ENCODE measurements at regions not wholly inside any gene's neighbourhood (a gene's known extent, or its start where the extent isn't known, plus 50 kb on each side); places are given as distances from the start of the nearest gene placed in this dataset.
A peak's percentile ranks its signal among the peaks of the same experiment; 100 is the strongest.
"Not testable (repeated sequence)": the region's sequence is repeated elsewhere in the genome, so short reads cannot be mapped to it uniquely, and the experiment has no call there.

DNA sequence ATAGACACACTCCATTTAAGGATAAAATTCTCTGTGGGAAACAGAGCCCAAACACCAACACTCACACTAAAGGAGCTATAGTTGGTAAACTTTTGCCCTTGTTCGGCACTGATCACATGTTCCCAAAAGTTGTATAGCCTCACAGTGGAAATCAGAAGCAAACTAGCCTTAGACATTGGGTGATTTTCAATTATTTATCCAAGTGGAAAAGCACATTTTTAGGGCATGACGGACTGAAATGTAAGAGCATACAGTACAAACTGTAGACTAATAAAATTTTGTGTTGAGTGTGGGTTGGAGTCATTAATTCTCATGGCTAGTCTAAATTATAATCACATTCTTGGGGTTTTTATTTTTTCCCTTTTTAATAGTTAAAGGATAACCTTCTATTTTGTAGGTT lies 202.4 kb downstream of the MOXD1 start:
- DNase-seq (ENCODE audit: low read depth): peak; percentile 81

DNA sequence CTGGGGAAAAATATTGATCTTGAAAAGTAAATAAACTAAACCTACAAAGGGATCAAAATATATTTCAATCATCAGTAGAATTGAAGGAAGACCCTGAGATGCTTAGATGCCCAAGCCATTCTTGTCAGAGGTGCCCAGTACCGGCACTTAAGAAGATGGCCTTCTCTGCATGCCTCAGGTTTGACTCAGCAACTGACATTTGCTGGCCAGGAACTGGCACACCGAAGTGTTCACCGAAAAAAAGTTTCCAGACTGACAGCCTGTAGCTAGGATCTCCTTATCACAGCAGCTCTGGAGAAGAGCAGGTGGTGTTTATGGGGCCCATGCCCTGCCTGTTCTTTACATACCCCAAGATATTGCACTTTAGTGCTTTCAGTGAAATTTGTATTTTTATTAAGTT lies 203.2 kb downstream of the MOXD1 start:
- DNase-seq (ENCODE audit: low read depth): no peak

DNA sequence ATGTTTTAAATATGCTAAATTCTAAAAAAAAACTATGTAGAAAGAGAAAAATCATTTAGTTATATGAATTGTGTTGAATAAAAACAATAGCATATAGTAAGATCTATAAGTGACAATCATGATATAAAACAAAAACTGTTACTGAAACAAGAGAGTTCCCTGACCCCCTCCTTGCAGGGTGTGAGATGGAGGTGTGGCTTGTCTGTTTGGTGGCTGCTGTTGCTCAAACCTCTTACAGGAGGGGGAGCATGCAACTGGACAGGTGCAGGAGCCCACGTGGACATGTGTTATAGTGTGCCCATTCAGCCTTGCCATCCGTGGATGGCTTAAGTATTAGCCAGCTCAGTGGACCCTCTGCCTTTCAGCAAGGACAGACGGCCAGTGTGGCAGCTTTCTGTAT lies 206.7 kb downstream of the MOXD1 start:
- DNase-seq (ENCODE audit: low read depth): no peak

DNA sequence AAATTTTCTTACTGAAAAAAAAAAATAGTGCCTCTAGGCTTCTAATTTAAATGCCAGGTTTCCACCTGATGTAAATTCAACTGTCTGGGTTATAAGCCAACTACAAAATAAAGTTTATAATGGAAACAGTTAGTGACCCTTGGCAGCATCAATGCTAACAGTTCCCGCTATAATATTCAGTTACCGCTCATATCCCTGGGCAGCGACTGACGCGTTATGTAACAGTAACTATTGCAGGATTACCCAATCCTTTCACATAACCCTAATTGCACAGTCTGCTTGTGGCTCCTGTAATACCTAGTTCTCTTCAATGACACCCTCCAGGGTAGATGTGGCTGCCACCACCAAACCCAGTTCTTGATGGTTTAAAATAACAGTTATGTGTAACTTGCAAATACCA lies 208.6 kb downstream of the MOXD1 start:
- DNase-seq (ENCODE audit: low read depth): peak; percentile 63

DNA sequence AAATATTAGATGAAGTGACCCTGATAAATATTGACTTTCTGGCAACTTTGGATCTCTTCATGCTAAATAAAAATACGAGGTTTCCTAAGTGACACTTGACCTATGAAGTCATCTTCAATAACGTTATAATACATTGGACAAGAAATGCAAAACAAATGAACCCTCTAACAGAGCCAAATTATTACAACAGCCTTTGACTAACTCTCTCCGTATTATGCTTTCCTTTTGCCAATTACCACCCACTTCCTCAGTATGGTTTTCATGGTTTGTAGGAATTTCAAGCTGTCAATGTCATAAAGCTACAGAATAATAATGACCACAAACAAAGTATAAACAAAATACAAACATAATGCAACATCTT lies 210.5 kb downstream of the MOXD1 start:
- peak; percentile 85 for DNase-seq (ENCODE audit: low read depth)

DNA sequence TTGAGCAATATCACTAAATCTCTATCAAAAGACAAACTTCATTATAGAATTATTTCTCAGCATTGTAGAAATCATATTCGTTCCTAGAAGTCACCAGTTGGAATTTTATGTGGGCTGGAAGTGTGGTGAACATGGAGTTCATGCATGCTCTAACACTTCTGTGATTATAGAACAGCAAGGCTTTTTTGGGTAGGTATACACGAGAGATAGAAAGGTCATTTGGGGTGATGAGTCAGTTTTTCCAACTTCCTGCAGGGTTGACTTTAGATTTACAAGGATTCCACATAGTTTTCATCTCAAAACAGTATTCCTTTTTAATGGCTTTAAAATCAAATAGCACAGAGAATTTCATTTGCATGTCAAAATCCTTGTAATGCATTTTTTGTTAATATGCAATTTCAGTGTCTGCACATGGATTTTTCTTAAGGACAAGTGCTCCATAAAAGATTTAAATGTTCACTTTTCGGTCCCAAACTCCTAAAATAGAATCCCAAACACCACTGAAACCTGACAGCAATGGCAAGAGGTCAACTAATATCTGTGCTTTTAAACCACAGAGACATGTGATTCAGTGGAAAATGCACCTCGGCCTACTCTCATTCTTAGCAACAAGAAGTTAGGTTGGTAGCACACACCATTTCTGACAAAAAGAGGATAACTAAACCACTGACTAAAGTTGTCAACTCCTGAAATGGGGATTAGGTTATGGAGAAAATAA lies 211.0 kb downstream of the MOXD1 start:
- peak; percentile 25 for DNase-seq (ENCODE audit: low read depth)

DNA sequence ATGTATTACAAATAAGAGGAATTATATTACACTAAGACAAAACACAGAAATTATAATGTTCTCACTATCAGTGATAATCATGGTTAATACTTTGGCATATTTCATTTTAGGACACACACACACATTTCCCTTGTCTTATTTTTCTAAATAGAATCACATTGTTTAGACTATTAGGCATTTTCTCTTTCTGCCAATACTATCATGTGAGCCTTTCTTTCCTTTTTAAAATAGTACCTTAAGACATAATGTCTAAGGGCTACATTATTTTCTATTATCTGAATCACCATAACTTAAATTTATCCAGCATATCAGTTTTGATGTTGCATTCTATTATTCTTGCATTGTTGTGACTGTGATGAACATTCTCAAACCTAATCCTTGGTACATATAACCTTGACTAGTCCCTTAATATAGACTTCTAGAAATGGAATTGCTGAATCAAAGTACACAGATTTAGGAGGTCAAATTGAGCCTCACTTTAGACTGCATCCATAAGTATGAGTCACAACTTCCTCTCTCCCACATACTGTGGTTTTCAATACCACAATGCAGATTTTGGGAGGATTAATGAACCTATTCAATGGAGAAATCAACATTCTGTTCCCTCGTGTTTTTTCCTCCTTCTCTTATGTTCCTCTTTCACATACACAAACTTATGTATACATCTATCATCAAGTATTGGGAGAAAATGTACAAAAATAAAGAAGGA lies 212.6 kb downstream of the MOXD1 start:
- DNase-seq (ENCODE audit: low read depth): peak; percentile 73

DNA sequence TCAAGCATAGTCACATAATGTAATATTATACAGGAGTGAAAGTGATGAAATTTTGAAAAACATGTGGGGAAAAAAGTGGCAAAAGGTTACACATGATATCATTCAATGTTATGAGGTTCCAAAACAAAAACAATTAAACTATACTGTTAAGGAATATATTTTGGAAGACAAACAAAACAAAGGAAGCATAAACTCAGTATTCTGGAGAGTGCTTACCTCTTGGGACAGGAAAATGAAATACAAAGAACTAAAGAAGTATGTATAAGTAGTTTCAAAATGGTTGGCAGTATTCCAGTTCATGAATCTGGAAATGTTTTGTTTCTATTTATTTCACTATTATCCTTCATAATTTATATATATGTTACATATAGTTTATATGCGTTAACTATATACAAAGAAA lies 213.5 kb downstream of the MOXD1 start:
- no peak for DNase-seq (ENCODE audit: low read depth)

DNA sequence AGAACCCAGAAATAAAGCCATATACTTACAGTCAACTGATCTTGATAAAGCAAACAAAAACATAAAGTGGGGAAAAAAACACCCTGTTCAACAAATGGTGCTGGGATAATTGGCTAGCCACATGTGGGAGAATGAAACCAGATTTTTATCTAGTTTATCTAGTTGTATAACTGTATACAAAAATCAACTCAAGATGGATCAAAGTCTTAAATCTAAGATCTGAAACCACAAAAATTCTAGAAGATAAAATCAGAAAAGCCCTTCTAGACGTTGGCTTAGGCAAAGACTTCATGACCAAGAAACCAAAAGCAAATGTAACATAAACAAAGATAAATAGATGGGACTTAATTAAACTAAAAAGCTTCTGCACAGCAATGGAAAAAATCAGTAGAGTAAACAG lies 216.3 kb downstream of the MOXD1 start:
- not testable (repeated sequence) for DNase-seq (ENCODE audit: low read depth)

DNA sequence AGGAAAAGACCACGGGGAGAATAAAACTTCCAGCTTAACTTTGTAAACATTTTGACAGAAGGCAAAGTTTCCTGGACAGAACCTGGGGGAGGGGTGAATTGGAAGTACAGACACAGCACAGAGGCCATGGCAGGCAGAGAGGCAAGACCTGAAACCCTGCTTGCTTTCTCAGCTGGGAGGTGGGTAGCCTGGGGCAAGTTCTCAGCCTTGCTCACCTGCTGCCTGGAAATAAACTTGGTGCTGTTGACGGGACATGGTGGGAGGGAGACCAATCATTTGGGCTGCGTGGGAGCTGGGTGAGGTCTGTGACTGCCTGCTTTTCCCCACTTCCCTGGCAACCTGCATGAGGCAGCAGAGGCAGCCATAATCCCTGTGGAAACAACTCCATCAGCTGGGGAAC lies 221.3 kb downstream of the MOXD1 start:
- no peak for DNase-seq (ENCODE audit: low read depth)

DNA sequence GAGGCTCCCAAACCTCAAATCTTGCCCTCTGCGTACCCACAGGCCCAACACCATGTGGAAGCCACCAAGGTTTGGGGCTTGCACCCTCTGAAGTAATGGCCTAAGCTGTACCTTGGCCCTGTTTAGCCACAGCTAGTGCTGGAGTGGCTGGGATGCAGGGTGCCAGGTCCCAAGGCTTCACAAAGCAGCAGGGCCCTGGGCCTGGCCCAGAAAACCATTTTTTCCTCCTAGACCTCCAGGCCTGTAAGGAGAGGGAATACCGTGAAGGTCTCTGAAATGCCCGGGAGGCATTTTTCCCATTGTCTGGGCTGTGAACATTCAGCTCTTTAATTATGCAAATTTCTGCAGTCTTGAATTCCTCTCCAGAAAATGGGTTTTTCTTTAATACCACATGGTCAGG lies 223.7 kb upstream of the CCN2 start:
- DNase-seq (ENCODE audit: low read depth): no peak

DNA sequence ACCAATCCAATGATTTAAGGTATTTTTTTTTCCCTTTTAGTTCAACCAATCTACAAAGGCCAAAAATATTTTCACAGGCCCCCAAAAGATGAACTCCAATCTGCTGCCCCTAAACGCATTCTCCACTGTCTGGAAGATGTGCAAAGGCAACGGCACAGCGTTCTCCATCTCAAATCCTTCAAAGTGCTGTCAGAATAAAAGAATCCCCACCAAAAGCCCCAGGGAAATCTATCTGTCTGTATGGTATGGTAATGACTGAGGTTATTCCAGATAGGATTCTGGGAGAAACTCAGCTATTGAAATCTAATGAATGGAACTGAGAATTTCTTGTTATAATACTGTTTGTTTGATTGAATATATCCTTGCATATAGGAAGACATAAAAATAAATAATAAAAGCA lies 217.8 kb upstream of the CCN2 start:
- DNase-seq (ENCODE audit: low read depth): no peak

DNA sequence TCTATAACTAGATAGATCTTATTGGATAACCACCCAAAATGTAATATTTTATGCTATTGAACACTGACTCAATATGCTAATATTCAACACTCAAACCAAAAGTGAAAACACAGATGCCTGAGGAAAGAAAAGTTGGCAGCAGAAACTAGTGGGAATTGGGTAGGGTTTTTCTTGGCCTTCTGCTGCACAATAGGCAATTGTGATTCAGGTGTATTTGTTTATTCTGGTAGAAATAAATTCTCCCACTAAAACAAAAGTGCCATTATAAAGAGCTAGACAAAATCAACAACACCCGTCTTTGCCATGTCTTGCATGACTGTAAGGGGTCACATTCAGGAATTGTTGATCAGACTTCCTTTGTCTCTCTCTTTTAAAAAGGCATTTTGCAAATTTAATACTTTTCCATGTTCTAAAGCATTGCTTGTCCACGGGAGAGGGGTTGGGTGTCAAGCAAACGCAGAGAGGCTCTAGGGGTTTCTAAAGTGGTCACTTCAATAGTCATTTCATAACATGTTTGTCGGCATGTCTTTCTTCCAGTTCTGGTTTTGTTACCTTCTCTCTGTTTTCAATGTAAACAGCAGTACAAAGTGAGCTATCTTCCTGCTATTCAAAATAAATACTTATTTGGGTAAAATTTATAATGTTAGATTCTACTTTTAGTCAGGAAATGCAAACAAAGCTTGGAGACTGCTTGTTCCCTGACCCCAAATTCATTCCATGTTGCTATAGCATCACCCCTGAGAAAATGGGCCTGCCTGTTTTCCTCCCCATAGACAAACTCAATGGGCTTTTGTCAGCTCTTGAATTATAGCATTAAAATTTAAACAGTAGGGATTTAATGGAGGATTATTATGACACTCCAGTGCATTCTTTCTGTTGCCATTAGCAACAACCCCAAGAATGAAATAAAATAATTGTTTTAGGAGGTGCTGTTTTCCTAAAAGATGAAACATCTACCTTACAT lies 217.0 kb upstream of the CCN2 start:
- DNase-seq (ENCODE audit: low read depth): no peak

DNA sequence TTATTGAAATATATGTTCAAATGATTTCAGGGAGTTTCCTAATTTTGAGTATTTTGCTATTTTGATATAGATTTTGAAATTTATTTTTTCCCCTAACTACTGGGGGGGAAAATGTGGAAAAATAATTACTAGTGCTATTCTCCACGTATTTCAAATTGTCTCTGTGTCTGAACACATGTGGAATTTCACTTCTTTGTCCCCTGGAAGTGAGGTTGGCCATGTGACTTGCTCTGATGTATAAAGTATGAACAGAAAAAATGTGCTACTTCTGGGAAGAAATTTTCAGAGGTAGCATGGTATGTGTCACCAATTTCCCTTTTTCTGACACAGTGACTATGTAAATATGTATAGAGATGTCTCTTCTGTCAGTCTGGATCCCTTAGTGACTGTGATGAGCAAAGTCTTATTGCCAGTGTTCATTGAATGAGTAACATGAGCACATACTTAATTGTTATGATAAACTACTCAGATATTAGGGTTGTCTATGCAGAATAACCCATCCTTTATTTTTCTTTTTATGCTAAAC lies 215.4 kb upstream of the CCN2 start:
- no peak for DNase-seq (ENCODE audit: low read depth)

DNA sequence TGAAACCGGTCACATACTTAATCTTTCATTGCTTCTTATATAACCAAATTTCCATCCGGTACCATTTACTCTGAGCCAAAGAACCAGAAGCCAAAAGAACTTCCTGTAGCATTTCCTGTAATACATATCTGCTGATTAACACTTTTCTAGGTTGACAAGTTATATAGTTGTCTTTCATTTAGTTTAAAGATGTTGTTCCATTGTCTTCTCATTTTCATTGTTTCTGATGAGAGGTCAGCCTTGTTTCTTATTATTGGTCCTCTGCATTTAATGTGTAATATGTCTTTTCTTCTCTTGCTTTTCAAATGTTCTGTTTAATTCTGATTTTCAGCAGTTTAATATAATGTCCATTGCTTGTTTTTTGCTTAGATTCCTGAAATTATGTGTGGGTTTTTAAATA lies 214.5 kb upstream of the CCN2 start:
- no peak for DNase-seq (ENCODE audit: low read depth)

DNA sequence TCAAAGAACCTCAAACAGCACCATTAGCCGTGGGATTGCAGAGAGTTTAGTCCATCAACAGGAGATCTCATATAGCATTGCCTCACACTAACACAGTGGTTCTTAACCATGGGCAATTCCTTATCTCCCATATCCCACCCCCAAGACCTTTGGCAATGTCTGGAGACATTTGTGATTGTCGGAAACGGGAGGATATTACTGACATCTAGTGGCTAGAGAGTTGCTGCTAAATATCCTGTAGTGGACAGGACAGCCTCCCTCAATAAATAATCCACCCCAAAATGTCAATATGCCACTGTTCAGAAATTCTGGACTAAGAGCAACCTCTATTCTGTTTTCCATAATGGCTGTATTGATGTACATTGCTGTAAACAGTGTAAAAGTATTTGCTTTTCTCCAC lies 210.1 kb upstream of the CCN2 start:
- DNase-seq (ENCODE audit: low read depth): peak; percentile 38

DNA sequence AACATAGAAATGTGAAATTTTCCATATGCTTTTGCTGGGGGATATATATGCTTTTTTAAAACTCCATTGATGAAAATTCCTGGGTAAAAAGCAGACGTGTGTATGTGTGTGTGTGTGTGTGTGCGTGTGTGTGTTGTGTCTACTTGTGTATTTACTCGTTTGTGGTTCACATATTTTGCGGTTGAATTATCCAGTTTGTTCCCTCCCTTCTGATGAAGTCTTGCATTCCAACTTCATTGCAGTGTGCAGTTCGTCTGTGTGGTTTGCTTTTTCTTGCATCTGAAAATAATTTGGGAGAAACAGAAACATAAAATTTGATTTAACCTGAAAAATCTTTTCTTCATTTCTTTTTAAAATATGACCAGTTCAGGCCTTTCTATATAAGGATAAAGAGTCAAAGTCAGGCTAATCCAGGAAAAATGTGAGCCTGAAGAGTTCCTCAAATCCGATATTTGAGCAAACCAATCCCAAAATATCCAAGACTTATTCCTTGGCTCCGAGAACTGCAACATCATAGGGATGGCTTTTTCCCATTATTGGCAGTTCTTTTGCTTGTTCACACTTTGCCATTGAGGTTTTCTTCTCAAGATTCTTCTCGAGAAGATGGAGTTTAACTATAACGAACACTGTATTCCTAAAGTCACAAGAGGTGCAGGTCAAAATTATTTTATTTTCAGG lies 202.2 kb upstream of the CCN2 start:
- DNase-seq (ENCODE audit: low read depth): peak; percentile 87

DNA sequence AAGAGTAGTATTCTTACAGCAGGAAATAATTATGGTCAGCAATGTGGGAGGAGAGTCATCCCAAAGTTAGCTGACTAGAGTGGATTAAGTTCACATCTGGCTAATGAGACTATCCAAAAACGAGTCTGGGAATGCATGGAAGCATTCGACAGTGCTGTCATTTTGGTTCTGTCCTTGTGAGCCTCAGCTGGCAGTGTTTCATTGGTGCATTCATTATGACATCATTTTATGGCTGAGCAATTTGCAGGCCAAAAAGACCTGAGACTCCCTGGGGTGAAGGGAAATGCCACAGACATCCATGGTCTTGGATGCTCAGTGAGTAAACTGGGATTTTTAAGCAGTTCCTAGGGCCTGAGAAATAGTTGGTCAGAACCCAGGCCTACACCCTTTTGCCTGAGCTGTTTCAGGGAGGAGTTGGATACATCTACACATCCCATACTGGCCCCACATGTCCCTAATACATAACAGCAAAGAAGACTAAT lies 196.4 kb upstream of the CCN2 start:
- peak; percentile 96 for DNase-seq (ENCODE audit: low read depth)

DNA sequence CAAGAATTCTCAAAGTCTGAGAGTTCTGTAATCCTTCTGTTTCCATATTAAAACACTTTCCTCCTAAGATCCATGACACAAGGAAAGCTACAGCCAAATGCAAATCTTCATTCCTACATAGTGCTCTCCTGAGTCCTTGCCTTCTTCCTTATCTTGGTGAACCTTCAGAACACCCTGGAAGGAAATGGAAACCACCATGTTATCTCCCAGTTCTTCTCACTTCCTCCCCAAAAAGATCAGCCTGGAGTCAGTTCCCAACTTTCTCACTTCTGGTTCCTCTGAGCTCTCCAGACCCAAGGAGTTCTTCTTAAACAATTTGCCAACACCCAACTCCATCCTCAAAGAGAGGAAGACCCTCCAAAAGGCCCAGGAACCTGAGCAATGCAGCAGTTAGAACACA lies 193.3 kb upstream of the CCN2 start:
- DNase-seq (ENCODE audit: low read depth): no peak

DNA sequence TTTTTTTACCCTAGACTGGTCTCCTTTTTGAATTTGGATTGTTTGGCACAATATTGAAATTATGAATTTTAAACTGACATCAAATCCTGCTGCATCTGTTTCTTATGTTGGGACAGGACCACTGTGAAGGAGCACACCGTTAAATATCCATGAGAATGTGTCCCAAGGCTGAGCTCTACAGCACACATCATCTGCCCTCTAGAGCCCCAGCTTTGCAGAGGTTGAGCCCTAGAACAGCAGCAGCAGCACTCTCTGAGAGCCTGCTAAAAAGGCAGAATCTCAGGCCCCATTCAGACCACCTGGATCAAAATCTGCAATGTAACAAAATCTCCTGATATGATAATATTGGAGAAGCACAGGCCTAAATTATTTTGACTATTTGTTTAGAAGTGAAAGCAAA lies 192.1 kb upstream of the CCN2 start:
- DNase-seq (ENCODE audit: low read depth): no peak

DNA sequence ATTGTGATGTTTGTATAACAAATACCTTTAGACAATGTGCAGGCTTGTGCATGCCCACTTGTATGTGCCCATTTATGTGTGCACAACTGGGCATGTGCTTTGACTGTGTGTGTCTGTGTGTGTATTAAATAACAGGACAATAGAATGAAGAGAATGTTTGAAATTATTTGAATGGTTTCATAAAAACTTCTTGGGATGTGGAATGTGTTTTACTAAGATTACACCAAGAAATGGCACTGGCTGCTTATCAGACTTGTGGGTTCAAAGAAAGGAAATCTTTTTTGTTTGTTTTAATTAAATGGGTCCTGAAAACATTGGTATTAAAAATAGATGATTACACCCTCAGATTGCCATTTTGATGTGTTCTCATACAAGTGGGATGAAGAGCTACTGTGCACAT lies 191.6 kb upstream of the CCN2 start:
- no peak for DNase-seq (ENCODE audit: low read depth)

DNA sequence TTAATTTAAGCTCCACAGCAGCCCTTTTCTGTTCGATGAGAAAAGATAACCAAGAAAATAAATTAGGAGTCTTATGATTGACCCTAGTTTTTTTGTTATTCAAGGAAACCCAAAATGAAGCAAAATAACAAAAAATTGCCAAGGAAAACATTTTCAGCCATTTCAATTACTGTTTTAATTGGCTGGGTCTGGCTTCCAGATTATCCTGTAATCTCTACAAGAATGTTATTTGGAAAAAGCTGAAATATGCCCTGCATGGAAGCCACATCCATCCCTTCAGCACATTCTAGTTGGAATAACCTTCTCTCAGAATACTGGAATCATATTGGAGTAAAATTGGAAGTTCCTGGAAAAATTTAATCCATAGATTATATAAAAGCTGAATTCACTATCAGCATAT lies 191.1 kb upstream of the CCN2 start:
- peak; percentile 22 for DNase-seq (ENCODE audit: low read depth)

All from stromal cell of bone marrow (primary cell).